ENCODE measurements at regions not wholly inside any gene's neighbourhood (a gene's known extent, or its start where the extent isn't known, plus 50 kb on each side); places are given as distances from the start of the nearest gene placed in this dataset.

GRCh38 chr4:117783716-117784115, 250.6 kb upstream of the NDST3 start:
- Histone ChIP-seq H3K4me3 (ENCODE audit: low read depth, low read length) (no peak overlapping the region), H3K27ac (ENCODE audit: low read depth, low read length) (no peak overlapping the region), H3K27me3 (ENCODE audit: control insufficient read depth, insufficient read depth, low read length) (no peaks in the 10 kb centered on the region), H3K9me3 (ENCODE audit: control insufficient read depth, insufficient read depth, low read length) (no peaks in the 10 kb centered on the region)
- peak; percentile 16 for DNase-seq (ENCODE audit: low read depth, low spot score)
- CTCF ChIA-PET, result no interaction called here
- no peak for TF ChIP-seq CTCF (IDR thresholded peaks at IDR 0.05; ENCODE audit: low read depth, low read length)
- POLR2A ChIA-PET, result no interaction called here

- Histone ChIP-seq H3K4me3 (ENCODE audit: low read depth, low read length) (no peak overlapping the region), H3K27ac (ENCODE audit: low read depth, low read length) (no peak overlapping the region), H3K9me3 (ENCODE audit: control insufficient read depth, insufficient read depth, low read length) (no peaks in the 10 kb centered on the region), H3K27me3 (ENCODE audit: control insufficient read depth, insufficient read depth, low read length) (no peaks in the 10 kb centered on the region)
- ChIA-PET CTCF (no interaction called here), POLR2A (no interaction called here)
- no peak for DNase-seq (ENCODE audit: low read depth, low spot score)
- no peak for TF ChIP-seq CTCF (IDR thresholded peaks at IDR 0.05; ENCODE audit: low read depth, low read length)
Observed at GRCh38 chr4:117784266-117784665, 250.0 kb upstream of the NDST3 start.

GRCh38 chr4:117786566-117786965, 247.7 kb upstream of the NDST3 start:
- H3K9me3 ChIP-seq (ENCODE audit: control insufficient read depth, insufficient read depth, low read length), result no peaks in the 10 kb centered on the region
- no peak for TF ChIP-seq CTCF (IDR thresholded peaks at IDR 0.05; ENCODE audit: low read depth, low read length)
- POLR2A ChIA-PET, result no interaction called here
- no peak overlapping the region for H3K27ac ChIP-seq (ENCODE audit: low read depth, low read length)
- no peaks in the 10 kb centered on the region for H3K27me3 ChIP-seq (ENCODE audit: control insufficient read depth, insufficient read depth, low read length)
- CTCF ChIA-PET, result no interaction called here
- no peak overlapping the region for H3K4me3 ChIP-seq (ENCODE audit: low read depth, low read length)
- DNase-seq (ENCODE audit: low read depth, low spot score), result no peak

DNA sequence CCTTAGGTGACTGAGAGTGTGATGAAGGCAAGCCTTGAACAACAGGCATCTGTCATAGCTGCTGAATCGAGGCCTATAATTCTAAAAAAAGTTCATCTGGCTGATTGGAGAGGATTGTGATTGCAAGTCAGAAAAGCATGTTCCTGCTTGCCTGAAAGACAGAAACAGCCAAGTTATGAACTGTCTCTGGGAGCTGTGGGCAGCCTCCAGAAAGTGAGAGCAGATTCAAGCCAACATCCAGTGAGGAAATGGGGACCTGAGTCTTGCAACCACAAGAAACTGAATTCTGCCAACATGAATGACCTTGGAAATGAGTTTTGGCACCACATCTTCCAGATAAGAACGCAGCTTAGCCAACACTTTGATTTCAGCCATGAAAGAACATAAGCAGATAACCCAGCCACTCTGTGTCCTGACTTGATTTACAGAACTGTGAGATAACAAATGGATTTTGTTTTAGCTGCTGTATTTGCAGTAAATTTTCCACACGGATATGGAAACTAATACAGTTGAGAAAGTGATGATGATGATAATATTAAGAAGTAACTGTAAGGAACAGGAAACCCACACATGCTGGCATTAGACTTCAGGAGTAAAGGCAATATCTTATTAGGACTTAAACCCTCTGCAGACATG, 240.3 kb upstream of the NDST3 start:
- DNase-seq (ENCODE audit: low read depth, low spot score), result no peak
- CTCF ChIA-PET, result no interaction called here

DNA sequence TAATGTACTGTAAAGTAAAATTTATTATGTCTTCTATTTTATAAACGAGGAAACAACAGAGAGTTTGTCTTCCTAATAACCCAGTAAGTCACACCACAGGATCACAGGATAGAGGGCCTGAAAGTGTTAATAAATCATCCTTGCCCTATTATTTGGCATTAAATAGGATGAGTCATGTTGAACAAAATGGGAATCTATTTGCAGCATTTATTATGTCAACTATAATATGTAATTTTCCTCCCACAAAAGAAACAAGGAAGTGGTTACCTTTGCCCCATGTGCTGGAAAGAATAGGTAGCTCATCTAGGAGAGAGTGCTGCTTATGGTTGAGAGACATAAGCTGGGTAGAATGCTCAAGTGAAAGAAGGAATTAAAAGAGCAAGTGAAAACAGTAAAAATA, 237.6 kb upstream of the NDST3 start:
- no peaks in the 10 kb centered on the region for H3K9me3 ChIP-seq (ENCODE audit: control insufficient read depth, insufficient read depth, low read length)
- no peak overlapping the region for H3K27ac ChIP-seq (ENCODE audit: low read depth, low read length)
- CTCF ChIA-PET, result no interaction called here
- no peaks in the 10 kb centered on the region for H3K27me3 ChIP-seq (ENCODE audit: control insufficient read depth, insufficient read depth, low read length)
- TF ChIP-seq CTCF (IDR thresholded peaks at IDR 0.05; ENCODE audit: low read depth, low read length), result no peak
- POLR2A ChIA-PET, result no interaction called here
- H3K4me3 ChIP-seq (ENCODE audit: low read depth, low read length), result no peak overlapping the region
- no peak for DNase-seq (ENCODE audit: low read depth, low spot score)

More for the DNA sequence above, 240.3 kb upstream of the NDST3 start:
- POLR2A ChIA-PET, result no interaction called here
- TF ChIP-seq CTCF (IDR thresholded peaks at IDR 0.05; ENCODE audit: low read depth, low read length), result no peak
- no peak overlapping the region for H3K27ac ChIP-seq (ENCODE audit: low read depth, low read length)
- H3K27me3 ChIP-seq (ENCODE audit: control insufficient read depth, insufficient read depth, low read length), result no peaks in the 10 kb centered on the region
- no peak overlapping the region for H3K4me3 ChIP-seq (ENCODE audit: low read depth, low read length)
- no peaks in the 10 kb centered on the region for H3K9me3 ChIP-seq (ENCODE audit: control insufficient read depth, insufficient read depth, low read length)
